Bronchial epithelial cell (primary cell): ENCODE measurements at regions not wholly inside any gene's neighbourhood (a gene's known extent, or its start where the extent isn't known, plus 50 kb on each side); places are given as distances from the start of the nearest gene placed in this dataset.

ENCODE experiments used
- DNase-seq: peaks from one replicate; pipeline ENCODE4 v3.0.0-alpha.2; 2010; ENCODE audit warnings: low read depth
- FAIRE-seq: peaks from 2 replicates; lab custom pipeline; 2011; peaks lifted over from hg19 to GRCh38; lab: Jason Lieb, UNC
- H3K27me3 ChIP-seq: 2 replicates; pipeline ENCODE4 v1.5.1; 2011; ENCODE audit warnings: low read length; ENCODE audit not compliant: control insufficient read depth, insufficient read depth
- H3K36me3 ChIP-seq: 2 replicates; pipeline ENCODE4 v1.5.1; 2011; ENCODE audit warnings: low read length; ENCODE audit not compliant: control insufficient read depth, insufficient read depth
- H3K4me3 ChIP-seq: 2 replicates; pipeline ENCODE4 v1.5.1; 2011; ENCODE audit warnings: mild to moderate bottlenecking, low read depth, low read length, control low read depth
- TF ChIP-seq, protein P1 (sequence below): IDR thresholded peaks from 2 replicates; pipeline ENCODE4 v1.5.1; 2011; ENCODE audit warnings: mild to moderate bottlenecking, moderate library complexity, low read length, control low read depth, inconsistent platforms; ENCODE audit not compliant: insufficient read depth, severe bottlenecking

DNA sequence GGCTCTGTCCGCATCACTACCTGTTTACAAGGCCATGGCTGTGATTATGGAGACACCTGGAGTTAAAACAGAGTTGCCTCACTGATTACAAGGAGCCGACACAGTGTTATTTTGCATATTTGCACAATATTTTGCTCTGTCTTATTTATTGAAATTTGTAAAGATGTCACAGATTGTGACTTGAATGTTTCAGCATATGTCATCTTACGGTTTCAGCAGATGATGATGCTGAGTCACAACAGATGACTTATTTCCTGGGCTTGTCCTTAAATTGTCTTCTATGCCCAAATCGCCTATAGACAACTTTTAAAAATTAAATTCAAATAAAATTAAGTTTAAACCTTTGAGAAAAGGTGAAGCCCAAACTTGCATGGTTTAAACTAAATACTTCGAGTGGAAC, 87.1 kb upstream of the INPP4B start:
- H3K4me3 ChIP-seq, result no peak overlapping the region
- no peak for FAIRE-seq
- H3K27me3 ChIP-seq, result no peaks in the 10 kb centered on the region
- H3K36me3 ChIP-seq, result no peaks in the 10 kb centered on the region
- DNase-seq, result no peak
- TF ChIP-seq, protein P1, sequence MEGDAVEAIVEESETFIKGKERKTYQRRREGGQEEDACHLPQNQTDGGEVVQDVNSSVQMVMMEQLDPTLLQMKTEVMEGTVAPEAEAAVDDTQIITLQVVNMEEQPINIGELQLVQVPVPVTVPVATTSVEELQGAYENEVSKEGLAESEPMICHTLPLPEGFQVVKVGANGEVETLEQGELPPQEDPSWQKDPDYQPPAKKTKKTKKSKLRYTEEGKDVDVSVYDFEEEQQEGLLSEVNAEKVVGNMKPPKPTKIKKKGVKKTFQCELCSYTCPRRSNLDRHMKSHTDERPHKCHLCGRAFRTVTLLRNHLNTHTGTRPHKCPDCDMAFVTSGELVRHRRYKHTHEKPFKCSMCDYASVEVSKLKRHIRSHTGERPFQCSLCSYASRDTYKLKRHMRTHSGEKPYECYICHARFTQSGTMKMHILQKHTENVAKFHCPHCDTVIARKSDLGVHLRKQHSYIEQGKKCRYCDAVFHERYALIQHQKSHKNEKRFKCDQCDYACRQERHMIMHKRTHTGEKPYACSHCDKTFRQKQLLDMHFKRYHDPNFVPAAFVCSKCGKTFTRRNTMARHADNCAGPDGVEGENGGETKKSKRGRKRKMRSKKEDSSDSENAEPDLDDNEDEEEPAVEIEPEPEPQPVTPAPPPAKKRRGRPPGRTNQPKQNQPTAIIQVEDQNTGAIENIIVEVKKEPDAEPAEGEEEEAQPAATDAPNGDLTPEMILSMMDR, result no peak

DNA sequence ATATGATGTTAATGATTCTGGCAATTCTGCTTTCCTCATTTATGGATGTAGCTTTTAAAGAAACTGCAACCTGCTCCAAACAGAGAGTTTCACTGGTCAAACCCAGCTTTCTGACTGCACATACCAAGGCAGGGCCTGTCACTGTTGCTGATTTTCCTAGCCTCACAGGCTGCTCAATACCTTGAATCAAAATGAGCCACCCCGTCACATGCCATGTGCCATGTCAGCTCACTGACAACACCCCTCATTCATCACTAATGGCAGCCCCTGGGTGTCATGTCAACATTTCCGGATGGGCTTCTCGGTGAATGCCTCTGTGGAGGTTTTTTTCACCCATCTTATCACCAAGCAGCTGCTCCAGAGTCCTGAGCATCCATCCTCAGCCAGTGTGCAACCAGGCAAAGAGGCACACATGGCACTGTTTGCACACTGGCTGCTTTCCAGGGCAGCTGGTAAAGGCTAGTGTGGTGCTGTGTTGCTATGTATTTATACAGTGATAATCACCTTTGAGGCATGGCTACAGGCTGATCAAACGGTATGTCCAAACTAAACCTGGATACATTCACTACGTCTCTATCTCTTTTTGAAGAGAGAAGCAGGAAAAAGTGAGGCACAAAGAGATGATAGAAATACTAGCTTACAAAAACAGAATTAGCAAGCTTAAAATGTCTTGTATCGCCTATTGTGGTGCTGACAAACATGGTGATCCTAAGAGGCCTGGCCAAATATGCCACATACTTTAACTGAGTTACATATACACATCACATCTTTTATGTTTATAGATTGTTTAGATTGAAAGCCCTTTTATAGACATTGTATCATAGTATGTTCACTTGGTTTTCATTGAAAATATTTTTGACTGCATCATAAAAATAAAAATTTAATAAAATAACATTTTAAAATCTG, 94.6 kb upstream of the INPP4B start:
- H3K27me3 ChIP-seq, result no peaks in the 10 kb centered on the region
- H3K4me3 ChIP-seq, result no peak overlapping the region
- FAIRE-seq, result no peak
- TF ChIP-seq, protein P1, result no peak
- DNase-seq, result no peak
- H3K36me3 ChIP-seq, result no peaks in the 10 kb centered on the region

DNA sequence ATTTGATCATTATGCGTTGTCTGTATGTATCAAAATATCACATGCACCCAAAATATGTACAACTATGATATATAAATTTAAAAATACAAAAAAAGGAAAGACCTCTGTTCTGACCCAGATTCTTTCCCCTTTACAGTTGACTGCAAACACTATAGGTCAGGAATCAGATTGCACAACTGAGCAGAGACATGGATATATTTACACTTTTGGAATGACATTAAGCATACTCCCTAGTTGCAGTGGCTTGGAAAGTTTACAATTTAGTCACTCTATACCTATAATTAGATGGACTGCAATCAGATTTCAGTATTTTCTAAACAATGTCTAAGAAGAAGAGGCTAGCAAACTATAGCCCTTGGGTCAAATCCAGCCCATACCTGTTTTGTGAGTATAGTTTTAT, 98.5 kb upstream of the INPP4B start:
- FAIRE-seq (no peak), DNase-seq (no peak)
- no peak overlapping the region for H3K4me3 ChIP-seq
- TF ChIP-seq, protein P1, result no peak
- H3K36me3 ChIP-seq, result no peaks in the 10 kb centered on the region
- H3K27me3 ChIP-seq, result no peaks in the 10 kb centered on the region

DNA sequence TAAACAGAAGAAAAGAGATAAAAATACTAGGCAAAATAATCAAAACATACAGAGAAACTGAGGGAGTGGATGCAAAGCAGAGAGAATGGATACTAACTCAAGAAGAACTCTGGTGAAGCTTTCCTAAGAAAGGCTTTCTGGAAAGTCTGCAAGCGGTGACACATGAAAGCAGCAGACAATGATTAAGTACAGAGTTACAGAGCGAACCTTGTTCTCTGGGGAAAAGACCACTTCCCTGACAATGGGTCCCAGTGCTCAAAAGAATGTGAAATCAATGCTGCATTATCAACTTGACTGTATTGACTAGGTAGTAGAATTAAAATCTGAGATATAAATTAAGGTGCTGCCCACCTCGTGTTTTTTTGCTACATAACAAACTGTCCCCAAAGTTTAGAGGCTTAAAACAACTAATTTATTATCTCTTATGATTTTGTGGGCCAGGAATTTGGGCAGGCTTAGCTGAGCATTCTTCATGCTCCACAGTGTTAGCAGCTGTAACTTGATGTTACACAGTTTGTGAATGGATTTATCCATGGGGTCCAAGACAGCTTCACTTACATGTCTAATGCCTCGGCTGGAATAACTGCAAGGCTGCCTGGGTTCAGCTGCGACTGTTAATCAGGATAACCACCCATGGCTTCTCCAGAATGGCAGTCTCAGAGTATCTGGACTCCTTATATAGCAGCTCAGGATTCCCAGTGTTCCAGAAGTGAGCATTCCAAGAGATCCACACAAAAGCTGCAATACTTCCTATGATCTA, 106.9 kb upstream of the INPP4B start:
- Histone ChIP-seq H3K36me3 (no peaks in the 10 kb centered on the region), H3K27me3 (no peaks in the 10 kb centered on the region)

DNA sequence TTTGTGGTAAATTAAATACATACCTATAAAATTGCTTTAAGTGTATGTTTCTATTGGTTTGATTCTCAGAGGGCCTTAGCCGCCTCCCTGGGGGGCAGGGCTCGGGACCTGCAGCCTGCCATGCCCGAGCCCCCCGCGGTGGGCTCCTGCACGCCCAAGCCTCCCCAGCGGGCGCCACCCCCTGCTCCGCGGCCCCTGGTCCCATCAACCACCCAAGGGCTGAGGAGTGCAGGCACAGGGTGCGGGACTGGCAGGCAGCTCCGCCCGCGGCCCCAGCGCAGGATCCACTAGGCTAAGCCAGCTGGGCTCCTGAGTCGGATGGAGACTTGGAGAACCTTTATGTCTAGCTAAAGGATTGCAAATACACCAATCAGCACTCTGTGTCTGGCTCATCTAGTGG, 108.3 kb upstream of the INPP4B start:
- no peaks in the 10 kb centered on the region for H3K27me3 ChIP-seq
- no peaks in the 10 kb centered on the region for H3K36me3 ChIP-seq
- no peak for DNase-seq
- no peak overlapping the region for H3K4me3 ChIP-seq
- TF ChIP-seq, protein P1, result no peak
- no peak for FAIRE-seq

More for the DNA sequence above, 106.9 kb upstream of the INPP4B start:
- TF ChIP-seq, protein P1, result no peak
- H3K4me3 ChIP-seq, result no peak overlapping the region
- no peak for FAIRE-seq
- no peak for DNase-seq
